HCT116 (cell line): ENCODE measurements at regions not wholly inside any gene's neighbourhood (a gene's known extent, or its start where the extent isn't known, plus 50 kb on each side); places are given as distances from the start of the nearest gene placed in this dataset.
A peak's percentile ranks its signal among the peaks of the same experiment; 100 is the strongest.

ENCODE experiments used
- ATAC-seq: fragments of 200-7000 bp; cut with Tn5 transposase; 2 replicates; pipeline ENCODE4 v1.9.1; 2020; ENCODE audit warnings: mild to moderate bottlenecking, moderate library complexity
- BruUV-seq: library from RNA; stranded (reverse); fragments of 400-500 nt; replicated peaks from 2 replicates; lab custom pipeline; 2021; lab: Mats Ljungman, UMichigan
- CTCF ChIA-PET: fragments of 300-600 bp; sonication (Branson Sonifier 250); formaldehyde crosslinking; loops from one replicate; lab custom pipeline; 2021; ENCODE audit warnings: antibody characterized with exemption; lab: Charles Lee
- POLR2A ChIA-PET: fragments of 300-600, 350-600 bp; sonication (Branson Sonifier 250); formaldehyde crosslinking; loops from one replicate; lab custom pipeline; 2021; ENCODE audit warnings: antibody characterized with exemption; lab: Charles Lee
- RAD21 ChIA-PET, 2 experiments: fragments of 300-600 bp; sonication (Branson Sonifier 250); formaldehyde crosslinking; loops; one replicate each; lab custom pipeline; 2023; ENCODE audit warnings: low total read pairs in 2 of 2; ENCODE audit not compliant: uncharacterized antibody in 2 of 2, unreplicated experiment in 2 of 2, low non-redundant PET in 1 of 2; lab: Charles Lee
- DNase-seq: peaks from one replicate; pipeline ENCODE4 v3.0.0-alpha.2; 2010; ENCODE audit warnings: low read depth, low spot score
- H2AFZ ChIP-seq: fragments of 200-600 bp; shearing (Covaris generic), sonication (generic); 2 replicates; pipeline ENCODE4 v1.6.1; 2017; ENCODE audit warnings: low read depth, mixed run types, mixed read lengths, antibody characterized with exemption, low read length; ENCODE audit not compliant: poor library complexity, severe bottlenecking
- H3K27ac ChIP-seq: 2 replicates; pipeline ENCODE4 v1.5.1; 2012; ENCODE audit warnings: low read depth, low read length
- H3K27me3 ChIP-seq: fragments of 200-600 bp; sonication (generic); 2 replicates; pipeline ENCODE4 v1.6.1; 2016; ENCODE audit warnings: mixed run types, low read length, mixed read lengths; ENCODE audit not compliant: insufficient read depth
- H3K36me3 ChIP-seq, 2 experiments: fragments of 200-500 bp in 1 of 2; fragments of 200-600 bp in 1 of 2; sonication (Bioruptor generic) in 1 of 2; sonication (generic) in 1 of 2; 2 replicates each; pipeline versions ENCODE4 v1.5.1 to v1.6.1; 2014 to 2016; ENCODE audit warnings: low read length in 2 of 2, inconsistent platforms in 1 of 2, mixed read lengths in 1 of 2, mixed run types in 1 of 2; ENCODE audit not compliant: insufficient read depth in 2 of 2, control insufficient read depth in 1 of 2
- H3K4me1 ChIP-seq, 2 experiments: fragments of 200-600 bp in 1 of 2; sonication (generic) in 1 of 2; 2 replicates each; pipeline versions ENCODE4 v1.5.1 to v1.6.1; 2012 to 2017; ENCODE audit warnings: low read length in 2 of 2, inconsistent platforms in 1 of 2, mild to moderate bottlenecking in 1 of 2, mixed read lengths in 1 of 2, mixed run types in 1 of 2, moderate library complexity in 1 of 2; ENCODE audit not compliant: insufficient read depth in 2 of 2, control insufficient read depth in 1 of 2
- H3K4me2 ChIP-seq: fragments of 200-600 bp; sonication (generic); 2 replicates; pipeline ENCODE4 v1.6.1; 2017; ENCODE audit warnings: mixed run types, low read length, mixed read lengths
- H3K4me3 ChIP-seq, 2 experiments: fragments of 200-600 bp in 1 of 2; sonication (generic) in 1 of 2; replicated peaks in 1 of 2; 2 replicates each; pipeline ENCODE4 v1.5.1; 2011 to 2016; ENCODE audit warnings: low read length in 2 of 2, control low read depth in 1 of 2, low read depth in 1 of 2, mild to moderate bottlenecking in 1 of 2, mixed read lengths in 1 of 2, mixed run types in 1 of 2
- H3K79me2 ChIP-seq: fragments of 200-600 bp; sonication (generic); 2 replicates; pipeline ENCODE4 v1.6.1; 2017; ENCODE audit warnings: mild to moderate bottlenecking, mixed run types, low read length, moderate library complexity, mixed read lengths; ENCODE audit not compliant: insufficient read depth
- H3K9ac ChIP-seq: fragments of 200-600 bp; sonication (generic); 2 replicates; pipeline ENCODE4 v1.6.1; 2016; ENCODE audit warnings: low read length, mixed read lengths
- H3K9me2 ChIP-seq: fragments of 200-600 bp; sonication (generic), shearing (Covaris generic); 2 replicates; pipeline ENCODE4 v1.6.1; 2017; ENCODE audit warnings: mixed run types, mild to moderate bottlenecking, moderate library complexity; ENCODE audit not compliant: insufficient read depth
- H3K9me3 ChIP-seq, 2 experiments: fragments of 200-500 bp in 1 of 2; fragments of 200-600 bp in 1 of 2; sonication (Bioruptor generic) in 1 of 2; sonication (generic) in 1 of 2; 2 replicates each; pipeline ENCODE4 v1.6.1; 2014 to 2017; ENCODE audit warnings: low read length in 2 of 2, mixed read lengths in 2 of 2, inconsistent platforms in 1 of 2, low read depth in 1 of 2, mild to moderate bottlenecking in 1 of 2, mixed run types in 1 of 2, moderate library complexity in 1 of 2; ENCODE audit not compliant: control insufficient read depth in 1 of 2, insufficient read depth in 1 of 2
- H4K20me1 ChIP-seq: fragments of 200-600 bp; sonication (generic), shearing (Covaris generic); 2 replicates; pipeline ENCODE4 v1.6.1; 2017; ENCODE audit warnings: mixed run types, mild to moderate bottlenecking, moderate library complexity; ENCODE audit not compliant: insufficient read depth
- CBX3 ChIP-seq: IDR thresholded peaks from 2 replicates; pipeline ENCODE4 v1.6.1; 2012; ENCODE audit warnings: low read depth
- EGR1 ChIP-seq: IDR thresholded peaks from 2 replicates; pipeline ENCODE4 v1.6.1; 2012; ENCODE audit warnings: low read depth
- ELF1 ChIP-seq: IDR thresholded peaks from 2 replicates; pipeline ENCODE4 v1.6.1; 2012; ENCODE audit warnings: low read depth, borderline replicate concordance
- EZH2phosphoT487 ChIP-seq: fragments of 200-600 bp; IDR thresholded peaks from 2 replicates; pipeline ENCODE4 v1.6.1; 2018; ENCODE audit warnings: antibody characterized with exemption, borderline replicate concordance
- FOSL1 ChIP-seq: IDR thresholded peaks from 2 replicates; pipeline ENCODE4 v1.6.1; 2012; ENCODE audit warnings: low read depth
- JUND ChIP-seq: IDR thresholded peaks from 2 replicates; pipeline ENCODE4 v1.6.1; 2012
- POLR2AphosphoS5 ChIP-seq: IDR thresholded peaks from 2 replicates; pipeline ENCODE4 v1.6.1; 2011; ENCODE audit warnings: mild to moderate bottlenecking, low read depth, low read length, moderate library complexity
- RAD21 ChIP-seq: IDR thresholded peaks from 2 replicates; pipeline ENCODE4 v1.6.1; 2012; ENCODE audit warnings: low read depth, mild to moderate bottlenecking
- SRF ChIP-seq: IDR thresholded peaks from 2 replicates; pipeline ENCODE4 v1.6.1; 2012; ENCODE audit warnings: low read depth
- TCF7L2 ChIP-seq: IDR thresholded peaks from 2 replicates; pipeline ENCODE4 v1.7.0; 2011; ENCODE audit warnings: borderline replicate concordance, inconsistent platforms; ENCODE audit not compliant: insufficient read depth, insufficient read length; ENCODE audit errors: extremely low read depth
- intact Hi-C: fragments of 100-400 bp; cut with micrococcal nuclease; formaldehyde crosslinking; loops from 2 replicates; pipeline ENCODE4 v1.10.0; 2022
- TF ChIP-seq, protein P1 (sequence below), 3 experiments: fragments of 200-600 bp in 1 of 3; sonication (generic) in 1 of 3; IDR thresholded peaks in 2 of 3; conservative IDR thresholded peaks in 1 of 3; 2 replicates each; pipeline ENCODE4 v1.5.1; 2012 to 2017; ENCODE audit warnings: low read depth in 2 of 3, low read length in 2 of 3, antibody characterized with exemption in 1 of 3, borderline replicate concordance in 1 of 3, control low read depth in 1 of 3, mild to moderate bottlenecking in 1 of 3, mixed read lengths in 1 of 3, mixed run types in 1 of 3, moderate library complexity in 1 of 3; ENCODE audit not compliant: insufficient read depth in 1 of 3
- TF ChIP-seq, protein P2 (sequence below): IDR thresholded peaks from 2 replicates; pipeline ENCODE4 v1.6.1; 2012
- TF ChIP-seq, protein P3 (sequence below): IDR thresholded peaks from 2 replicates; pipeline ENCODE4 v1.6.1; 2012; ENCODE audit warnings: low read depth

DNA sequence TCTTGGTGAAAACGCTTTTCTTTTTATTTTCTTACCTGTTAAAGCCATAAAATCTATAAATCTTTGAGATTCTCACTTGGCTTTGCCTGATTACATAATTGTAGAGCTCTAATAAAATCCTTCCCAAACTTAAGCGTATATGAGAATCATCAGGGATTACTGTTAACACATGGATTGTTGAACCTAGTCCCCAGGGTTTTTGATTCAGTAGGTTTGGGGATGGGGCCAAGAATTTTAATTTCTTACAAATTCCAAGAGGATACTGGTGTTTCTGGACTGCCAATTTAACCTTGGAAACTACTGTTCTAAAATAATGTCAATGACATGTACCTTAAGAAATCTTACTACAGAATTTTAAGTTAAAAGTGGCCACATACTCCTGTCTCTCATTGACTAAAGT, 694.2 kb downstream of the BRINP3 start:
- Histone ChIP-seq H2AFZ (peak overlapping the region; percentile 17), H3K79me2 (no peaks in the 10 kb centered on the region), H3K9ac (no peak overlapping the region), H3K4me2 (no peak overlapping the region), H4K20me1 (no peaks in the 10 kb centered on the region), H3K27me3 (no peaks in the 10 kb centered on the region), H3K9me3 (no peaks in the 10 kb centered on the region), H3K36me3 (no peaks in the 10 kb centered on the region), H3K4me3 (no peak overlapping the region), H3K4me1 (no peaks in the 10 kb centered on the region), H3K27ac (no peak overlapping the region), H3K9me2 (no peaks in the 10 kb centered on the region)
- intact Hi-C loops: no loop called here
- RAD21 ChIA-PET: no interaction called here
- ATAC-seq (no peak), DNase-seq (no peak)
- CTCF ChIA-PET: no interaction called here
- TF ChIP-seq SRF (no peak), POLR2AphosphoS5 (no peak), CBX3 (no peak), RAD21 (no peak), FOSL1 (no peak), ELF1 (no peak)
- TF ChIP-seq, protein P1, sequence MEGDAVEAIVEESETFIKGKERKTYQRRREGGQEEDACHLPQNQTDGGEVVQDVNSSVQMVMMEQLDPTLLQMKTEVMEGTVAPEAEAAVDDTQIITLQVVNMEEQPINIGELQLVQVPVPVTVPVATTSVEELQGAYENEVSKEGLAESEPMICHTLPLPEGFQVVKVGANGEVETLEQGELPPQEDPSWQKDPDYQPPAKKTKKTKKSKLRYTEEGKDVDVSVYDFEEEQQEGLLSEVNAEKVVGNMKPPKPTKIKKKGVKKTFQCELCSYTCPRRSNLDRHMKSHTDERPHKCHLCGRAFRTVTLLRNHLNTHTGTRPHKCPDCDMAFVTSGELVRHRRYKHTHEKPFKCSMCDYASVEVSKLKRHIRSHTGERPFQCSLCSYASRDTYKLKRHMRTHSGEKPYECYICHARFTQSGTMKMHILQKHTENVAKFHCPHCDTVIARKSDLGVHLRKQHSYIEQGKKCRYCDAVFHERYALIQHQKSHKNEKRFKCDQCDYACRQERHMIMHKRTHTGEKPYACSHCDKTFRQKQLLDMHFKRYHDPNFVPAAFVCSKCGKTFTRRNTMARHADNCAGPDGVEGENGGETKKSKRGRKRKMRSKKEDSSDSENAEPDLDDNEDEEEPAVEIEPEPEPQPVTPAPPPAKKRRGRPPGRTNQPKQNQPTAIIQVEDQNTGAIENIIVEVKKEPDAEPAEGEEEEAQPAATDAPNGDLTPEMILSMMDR (IDR thresholded peaks at IDR 0.05 in 2 of 3, conservative IDR thresholded peaks at IDR 0.05 in 1 of 3; ENCODE audit: borderline replicate concordance in 1 of 3, insufficient read depth in 1 of 3, low read depth in 2 of 3, low read length in 2 of 3): no peak
- no TSS peak for BruUV-seq
- POLR2A ChIA-PET: no interaction called here

DNA sequence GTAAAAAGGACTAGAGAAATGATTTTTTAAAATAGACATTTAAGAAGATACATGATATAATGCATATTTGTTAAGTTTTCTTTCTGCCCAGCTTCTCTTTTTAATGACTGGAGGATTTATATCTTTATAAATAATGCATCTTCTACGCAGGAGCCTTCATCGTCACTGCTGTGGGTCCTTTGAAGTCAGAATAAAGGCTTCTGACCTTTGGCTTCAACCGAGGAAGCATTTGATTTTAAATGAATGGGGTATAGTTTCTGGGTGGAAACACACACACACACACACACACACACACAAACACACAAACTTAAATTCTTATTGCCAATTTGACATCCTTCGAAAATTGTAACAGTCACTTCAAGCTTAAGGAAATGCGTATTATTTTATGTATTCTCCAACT, 690.9 kb downstream of the BRINP3 start:
- Histone ChIP-seq H3K9me3 (no peaks in the 10 kb centered on the region), H3K27me3 (no peaks in the 10 kb centered on the region), H3K27ac (no peak overlapping the region), H3K4me1 (no peaks in the 10 kb centered on the region), H3K79me2 (no peaks in the 10 kb centered on the region), H3K9me2 (no peaks in the 10 kb centered on the region), H3K4me2 (no peak overlapping the region), H3K4me3 (no peak overlapping the region), H3K9ac (no peak overlapping the region), H2AFZ (no peak overlapping the region), H4K20me1 (no peaks in the 10 kb centered on the region), H3K36me3 (no peaks in the 10 kb centered on the region)
- DNase-seq (no peak), ATAC-seq (no peak)
- CTCF ChIA-PET: no interaction called here
- RAD21 ChIA-PET: no interaction called here
- POLR2A ChIA-PET: no interaction called here
- BruUV-seq: no TSS peak
- intact Hi-C loops: no loop called here
- TF ChIP-seq JUND: no peak
- TF ChIP-seq EZH2phosphoT487: no peak
- TF ChIP-seq, protein P1 (IDR thresholded peaks at IDR 0.05 in 2 of 3, conservative IDR thresholded peaks at IDR 0.05 in 1 of 3; ENCODE audit: borderline replicate concordance in 1 of 3, insufficient read depth in 1 of 3, low read depth in 2 of 3, low read length in 2 of 3): no peak
- TF ChIP-seq, protein P2, sequence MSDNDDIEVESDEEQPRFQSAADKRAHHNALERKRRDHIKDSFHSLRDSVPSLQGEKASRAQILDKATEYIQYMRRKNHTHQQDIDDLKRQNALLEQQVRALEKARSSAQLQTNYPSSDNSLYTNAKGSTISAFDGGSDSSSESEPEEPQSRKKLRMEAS: no peak
- TF ChIP-seq, protein P3, sequence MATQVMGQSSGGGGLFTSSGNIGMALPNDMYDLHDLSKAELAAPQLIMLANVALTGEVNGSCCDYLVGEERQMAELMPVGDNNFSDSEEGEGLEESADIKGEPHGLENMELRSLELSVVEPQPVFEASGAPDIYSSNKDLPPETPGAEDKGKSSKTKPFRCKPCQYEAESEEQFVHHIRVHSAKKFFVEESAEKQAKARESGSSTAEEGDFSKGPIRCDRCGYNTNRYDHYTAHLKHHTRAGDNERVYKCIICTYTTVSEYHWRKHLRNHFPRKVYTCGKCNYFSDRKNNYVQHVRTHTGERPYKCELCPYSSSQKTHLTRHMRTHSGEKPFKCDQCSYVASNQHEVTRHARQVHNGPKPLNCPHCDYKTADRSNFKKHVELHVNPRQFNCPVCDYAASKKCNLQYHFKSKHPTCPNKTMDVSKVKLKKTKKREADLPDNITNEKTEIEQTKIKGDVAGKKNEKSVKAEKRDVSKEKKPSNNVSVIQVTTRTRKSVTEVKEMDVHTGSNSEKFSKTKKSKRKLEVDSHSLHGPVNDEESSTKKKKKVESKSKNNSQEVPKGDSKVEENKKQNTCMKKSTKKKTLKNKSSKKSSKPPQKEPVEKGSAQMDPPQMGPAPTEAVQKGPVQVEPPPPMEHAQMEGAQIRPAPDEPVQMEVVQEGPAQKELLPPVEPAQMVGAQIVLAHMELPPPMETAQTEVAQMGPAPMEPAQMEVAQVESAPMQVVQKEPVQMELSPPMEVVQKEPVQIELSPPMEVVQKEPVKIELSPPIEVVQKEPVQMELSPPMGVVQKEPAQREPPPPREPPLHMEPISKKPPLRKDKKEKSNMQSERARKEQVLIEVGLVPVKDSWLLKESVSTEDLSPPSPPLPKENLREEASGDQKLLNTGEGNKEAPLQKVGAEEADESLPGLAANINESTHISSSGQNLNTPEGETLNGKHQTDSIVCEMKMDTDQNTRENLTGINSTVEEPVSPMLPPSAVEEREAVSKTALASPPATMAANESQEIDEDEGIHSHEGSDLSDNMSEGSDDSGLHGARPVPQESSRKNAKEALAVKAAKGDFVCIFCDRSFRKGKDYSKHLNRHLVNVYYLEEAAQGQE: no peak
- TF ChIP-seq TCF7L2: no peak
- TF ChIP-seq EGR1: no peak
- TF ChIP-seq POLR2AphosphoS5: no peak
- no peak for TF ChIP-seq ELF1
